WTC11 (cell line): ENCODE measurements at regions not wholly inside any gene's neighbourhood (a gene's known extent, or its start where the extent isn't known, plus 50 kb on each side); places are given as distances from the start of the nearest gene placed in this dataset.

Experiments
- ATAC-seq: fragments of 200-7000 bp; cut with Tn5 transposase; 2 replicates; pipeline ENCODE4 v1.10.0; 2021; ENCODE audit warnings: mild to moderate bottlenecking, moderate library complexity
- CTCF ChIA-PET: fragments of 300-600 bp; sonication (Branson Sonifier 250); formaldehyde crosslinking; loops from one replicate; lab custom pipeline; 2021; ENCODE audit warnings: antibody characterized with exemption; lab: Charles Lee
- POLR2A ChIA-PET: fragments of 350-600 bp; sonication (Branson Sonifier 250); formaldehyde crosslinking; loops from one replicate; lab custom pipeline; 2021; ENCODE audit warnings: antibody characterized with exemption; lab: Charles Lee
- DNase-seq: peaks from one replicate; pipeline ENCODE4 v3.0.0; 2021; ENCODE audit warnings: low spot score
- H3K27ac Mint-ChIP-seq: 2 replicates; pipeline ENCODE4 v1.8.0; 2021; ENCODE audit warnings: mixed read lengths
- H3K27me3 Mint-ChIP-seq: 2 replicates; pipeline ENCODE4 v1.8.0; 2021; ENCODE audit warnings: low read depth, mild to moderate bottlenecking, moderate library complexity, mixed read lengths
- H3K36me3 Mint-ChIP-seq: 2 replicates; pipeline ENCODE4 v1.8.0; 2021; ENCODE audit warnings: mixed read lengths
- H3K4me1 Mint-ChIP-seq: 2 replicates; pipeline ENCODE4 v1.8.0; 2022; ENCODE audit warnings: mixed read lengths
- H3K4me3 Mint-ChIP-seq: 2 replicates; pipeline ENCODE4 v1.8.0; 2021; ENCODE audit warnings: mild to moderate bottlenecking, moderate library complexity, mixed read lengths
- H3K9me3 Mint-ChIP-seq: 2 replicates; pipeline ENCODE4 v1.8.0; 2021; ENCODE audit warnings: mixed read lengths
- AFF4 ChIP-seq: sonication (generic); formaldehyde crosslinking; IDR thresholded peaks from 2 replicates; pipeline ENCODE4 v1.8.1; 2023; ENCODE audit warnings: mild to moderate bottlenecking, missing genetic modification reagents, borderline replicate concordance
- CBFB ChIP-seq: sonication (generic); formaldehyde crosslinking; IDR thresholded peaks from 2 replicates; pipeline ENCODE4 v1.8.1; 2022; ENCODE audit warnings: mild to moderate bottlenecking, low read depth, missing genetic modification reagents
- ELF4 ChIP-seq: sonication (generic); formaldehyde crosslinking; IDR thresholded peaks from 2 replicates; pipeline ENCODE4 v1.8.1; 2022; ENCODE audit warnings: low read depth, mild to moderate bottlenecking, moderate library complexity, missing genetic modification reagents
- ERG ChIP-seq: fragments of 250-450 bp; sonication (Bioruptor Pico); IDR thresholded peaks from 2 replicates; pipeline ENCODE4 v1.8.0; 2021; ENCODE audit warnings: mild to moderate bottlenecking
- ESRRA ChIP-seq: sonication (generic); formaldehyde crosslinking; IDR thresholded peaks from 2 replicates; pipeline ENCODE4 v1.8.1; 2022; ENCODE audit warnings: mild to moderate bottlenecking, missing genetic modification reagents, borderline replicate concordance
- FOXP1 ChIP-seq: sonication (generic); formaldehyde crosslinking; IDR thresholded peaks from 2 replicates; pipeline ENCODE4 v1.8.0; 2022; ENCODE audit warnings: missing genetic modification reagents, mild to moderate bottlenecking, moderate library complexity, borderline replicate concordance
- HMGA2 ChIP-seq: fragments of 250-450 bp; sonication (Bioruptor Pico); IDR thresholded peaks from 2 replicates; pipeline ENCODE4 v1.4.0; 2021; ENCODE audit warnings: mild to moderate bottlenecking, moderate library complexity
- SOX15 ChIP-seq: fragments of 250-450 bp; sonication (Bioruptor Pico); IDR thresholded peaks from 2 replicates; pipeline ENCODE4 v1.9.0; 2021; ENCODE audit warnings: mild to moderate bottlenecking
- USF1 ChIP-seq: sonication (generic); formaldehyde crosslinking; IDR thresholded peaks from 2 replicates; pipeline ENCODE4 v1.8.0; 2022; ENCODE audit warnings: mild to moderate bottlenecking, missing genetic modification reagents
- ZNF138 ChIP-seq: sonication (generic); formaldehyde crosslinking; conservative IDR thresholded peaks from 2 replicates; pipeline ENCODE4 v1.8.1; 2022; ENCODE audit warnings: mild to moderate bottlenecking, moderate library complexity, missing genetic modification reagents
- ZNF219 ChIP-seq: sonication (generic); formaldehyde crosslinking; IDR thresholded peaks from 2 replicates; pipeline ENCODE4 v1.8.0; 2023; ENCODE audit warnings: missing genetic modification reagents, mild to moderate bottlenecking, borderline replicate concordance
- ZNF396 ChIP-seq: fragments of 250-450 bp; sonication (Bioruptor Pico); IDR thresholded peaks from 2 replicates; pipeline ENCODE4 v1.8.0; 2021; ENCODE audit warnings: mild to moderate bottlenecking, moderate library complexity, borderline replicate concordance
- TF ChIP-seq, protein P1 (sequence below): sonication (generic); formaldehyde crosslinking; IDR thresholded peaks from 2 replicates; pipeline ENCODE4 v1.8.0; 2022; ENCODE audit warnings: mild to moderate bottlenecking, missing genetic modification reagents
- TF ChIP-seq, protein P2 (sequence below): sonication (generic); formaldehyde crosslinking; IDR thresholded peaks from 2 replicates; pipeline ENCODE4 v1.8.0; 2022; ENCODE audit warnings: mild to moderate bottlenecking, missing genetic modification reagents
- TF ChIP-seq, protein P3 (sequence below): sonication (generic); formaldehyde crosslinking; IDR thresholded peaks from 2 replicates; pipeline ENCODE4 v1.8.1; 2023; ENCODE audit warnings: mild to moderate bottlenecking, missing genetic modification reagents
- TF ChIP-seq, protein P4 (sequence below): fragments of 200-600 bp; IDR thresholded peaks from 2 replicates; pipeline ENCODE4 v1.8.0; 2022; ENCODE audit warnings: antibody characterized with exemption
- TF ChIP-seq, protein P5 (sequence below): sonication (generic); formaldehyde crosslinking; IDR thresholded peaks from 2 replicates; pipeline ENCODE4 v1.8.0; 2022; ENCODE audit warnings: mild to moderate bottlenecking, missing genetic modification reagents

GRCh38 chr9:24439456-24439855 lies 106.2 kb downstream of the IZUMO3 start:
- POLR2A ChIA-PET: no interaction called here
- Mint-ChIP-seq H3K4me1 (peaks cover 10% of the 10 kb centered on the region), H3K27me3 (no peaks in the 10 kb centered on the region), H3K4me3 (no peak overlapping the region), H3K27ac (peak overlapping the region; percentile 15; the same call in 1 of the 2 replicates), H3K36me3 (peaks cover 4% of the 10 kb centered on the region; the same call in 1 of the 2 replicates), H3K9me3 (peaks cover 9% of the 10 kb centered on the region)
- TF ChIP-seq AFF4: no peak
- no peak for TF ChIP-seq SOX15 (CRISPR knock-in tag)
- no peak for TF ChIP-seq ELF4
- no peak for TF ChIP-seq ZNF219 (CRISPR knock-in tag)
- no peak for TF ChIP-seq USF1 (CRISPR knock-in tag)
- no peak for TF ChIP-seq FOXP1 (CRISPR knock-in tag)
- no peak for TF ChIP-seq CBFB (CRISPR knock-in tag)
- TF ChIP-seq ESRRA (CRISPR knock-in tag): no peak
- CTCF ChIA-PET: no interaction called here
- DNase-seq (no peak), ATAC-seq (no peak)

DNA sequence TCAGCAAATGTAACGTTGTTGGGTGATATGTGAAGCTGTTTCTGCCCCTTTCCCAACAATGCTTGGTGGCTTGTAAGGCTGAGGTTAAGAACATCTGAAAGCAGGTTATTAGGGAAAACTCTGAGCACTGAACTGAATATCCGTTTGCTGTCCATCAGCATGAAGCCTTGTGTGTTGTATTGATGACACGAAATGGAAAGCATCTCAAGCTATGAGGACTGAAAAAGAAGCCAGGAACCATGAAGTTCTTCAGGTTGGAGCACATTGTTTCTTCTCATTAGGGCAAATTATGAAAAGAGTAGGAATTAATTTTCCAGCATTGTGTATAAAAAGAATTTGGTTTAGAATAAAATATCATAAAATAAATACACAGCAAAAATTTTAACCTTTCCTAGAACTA lies 106.8 kb downstream of the IZUMO3 start:
- DNase-seq (no peak), ATAC-seq (no peak)
- peaks cover 15% of the 10 kb centered on the region for H3K4me1 Mint-ChIP-seq
- POLR2A ChIA-PET: no interaction called here
- peaks cover 4% of the 10 kb centered on the region; the same call in 1 of the 2 replicates for H3K36me3 Mint-ChIP-seq
- CTCF ChIA-PET: no interaction called here
- H3K27ac Mint-ChIP-seq: no peak overlapping the region
- H3K4me3 Mint-ChIP-seq: no peak overlapping the region
- H3K27me3 Mint-ChIP-seq: no peaks in the 10 kb centered on the region
- TF ChIP-seq, protein P1, sequence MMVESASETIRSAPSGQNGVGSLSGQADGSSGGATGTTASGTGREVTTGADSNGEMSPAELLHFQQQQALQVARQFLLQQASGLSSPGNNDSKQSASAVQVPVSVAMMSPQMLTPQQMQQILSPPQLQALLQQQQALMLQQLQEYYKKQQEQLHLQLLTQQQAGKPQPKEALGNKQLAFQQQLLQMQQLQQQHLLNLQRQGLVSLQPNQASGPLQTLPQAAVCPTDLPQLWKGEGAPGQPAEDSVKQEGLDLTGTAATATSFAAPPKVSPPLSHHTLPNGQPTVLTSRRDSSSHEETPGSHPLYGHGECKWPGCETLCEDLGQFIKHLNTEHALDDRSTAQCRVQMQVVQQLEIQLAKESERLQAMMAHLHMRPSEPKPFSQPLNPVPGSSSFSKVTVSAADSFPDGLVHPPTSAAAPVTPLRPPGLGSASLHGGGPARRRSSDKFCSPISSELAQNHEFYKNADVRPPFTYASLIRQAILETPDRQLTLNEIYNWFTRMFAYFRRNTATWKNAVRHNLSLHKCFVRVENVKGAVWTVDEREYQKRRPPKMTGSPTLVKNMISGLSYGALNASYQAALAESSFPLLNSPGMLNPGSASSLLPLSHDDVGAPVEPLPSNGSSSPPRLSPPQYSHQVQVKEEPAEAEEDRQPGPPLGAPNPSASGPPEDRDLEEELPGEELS (CRISPR knock-in tag): no peak
- TF ChIP-seq HMGA2 (CRISPR knock-in tag): no peak
- TF ChIP-seq, protein P2, sequence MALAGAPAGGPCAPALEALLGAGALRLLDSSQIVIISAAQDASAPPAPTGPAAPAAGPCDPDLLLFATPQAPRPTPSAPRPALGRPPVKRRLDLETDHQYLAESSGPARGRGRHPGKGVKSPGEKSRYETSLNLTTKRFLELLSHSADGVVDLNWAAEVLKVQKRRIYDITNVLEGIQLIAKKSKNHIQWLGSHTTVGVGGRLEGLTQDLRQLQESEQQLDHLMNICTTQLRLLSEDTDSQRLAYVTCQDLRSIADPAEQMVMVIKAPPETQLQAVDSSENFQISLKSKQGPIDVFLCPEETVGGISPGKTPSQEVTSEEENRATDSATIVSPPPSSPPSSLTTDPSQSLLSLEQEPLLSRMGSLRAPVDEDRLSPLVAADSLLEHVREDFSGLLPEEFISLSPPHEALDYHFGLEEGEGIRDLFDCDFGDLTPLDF (CRISPR knock-in tag): no peak
- TF ChIP-seq ERG: no peak
- TF ChIP-seq, protein P3, sequence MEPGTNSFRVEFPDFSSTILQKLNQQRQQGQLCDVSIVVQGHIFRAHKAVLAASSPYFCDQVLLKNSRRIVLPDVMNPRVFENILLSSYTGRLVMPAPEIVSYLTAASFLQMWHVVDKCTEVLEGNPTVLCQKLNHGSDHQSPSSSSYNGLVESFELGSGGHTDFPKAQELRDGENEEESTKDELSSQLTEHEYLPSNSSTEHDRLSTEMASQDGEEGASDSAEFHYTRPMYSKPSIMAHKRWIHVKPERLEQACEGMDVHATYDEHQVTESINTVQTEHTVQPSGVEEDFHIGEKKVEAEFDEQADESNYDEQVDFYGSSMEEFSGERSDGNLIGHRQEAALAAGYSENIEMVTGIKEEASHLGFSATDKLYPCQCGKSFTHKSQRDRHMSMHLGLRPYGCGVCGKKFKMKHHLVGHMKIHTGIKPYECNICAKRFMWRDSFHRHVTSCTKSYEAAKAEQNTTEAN (CRISPR knock-in tag): no peak
- TF ChIP-seq FOXP1 (CRISPR knock-in tag): no peak
- no peak for TF ChIP-seq ZNF396 (CRISPR knock-in tag)
- TF ChIP-seq ZNF138 (CRISPR knock-in tag): no peak
- TF ChIP-seq, protein P4, sequence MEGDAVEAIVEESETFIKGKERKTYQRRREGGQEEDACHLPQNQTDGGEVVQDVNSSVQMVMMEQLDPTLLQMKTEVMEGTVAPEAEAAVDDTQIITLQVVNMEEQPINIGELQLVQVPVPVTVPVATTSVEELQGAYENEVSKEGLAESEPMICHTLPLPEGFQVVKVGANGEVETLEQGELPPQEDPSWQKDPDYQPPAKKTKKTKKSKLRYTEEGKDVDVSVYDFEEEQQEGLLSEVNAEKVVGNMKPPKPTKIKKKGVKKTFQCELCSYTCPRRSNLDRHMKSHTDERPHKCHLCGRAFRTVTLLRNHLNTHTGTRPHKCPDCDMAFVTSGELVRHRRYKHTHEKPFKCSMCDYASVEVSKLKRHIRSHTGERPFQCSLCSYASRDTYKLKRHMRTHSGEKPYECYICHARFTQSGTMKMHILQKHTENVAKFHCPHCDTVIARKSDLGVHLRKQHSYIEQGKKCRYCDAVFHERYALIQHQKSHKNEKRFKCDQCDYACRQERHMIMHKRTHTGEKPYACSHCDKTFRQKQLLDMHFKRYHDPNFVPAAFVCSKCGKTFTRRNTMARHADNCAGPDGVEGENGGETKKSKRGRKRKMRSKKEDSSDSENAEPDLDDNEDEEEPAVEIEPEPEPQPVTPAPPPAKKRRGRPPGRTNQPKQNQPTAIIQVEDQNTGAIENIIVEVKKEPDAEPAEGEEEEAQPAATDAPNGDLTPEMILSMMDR: no peak
- TF ChIP-seq, protein P5, sequence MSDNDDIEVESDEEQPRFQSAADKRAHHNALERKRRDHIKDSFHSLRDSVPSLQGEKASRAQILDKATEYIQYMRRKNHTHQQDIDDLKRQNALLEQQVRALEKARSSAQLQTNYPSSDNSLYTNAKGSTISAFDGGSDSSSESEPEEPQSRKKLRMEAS (CRISPR knock-in tag): no peak
- TF ChIP-seq, all 79 proteins: peak for 0
- H3K9me3 Mint-ChIP-seq: peaks cover 9% of the 10 kb centered on the region
